Mesothelial cell of epicardium (in vitro differentiated cells): ENCODE measurements at regions not wholly inside any gene's neighbourhood (a gene's known extent, or its start where the extent isn't known, plus 50 kb on each side); places are given as distances from the start of the nearest gene placed in this dataset.

Experiments used
- DNase-seq, 2 experiments: peaks; one replicate each; pipeline ENCODE4 v3.0.0; 2021; ENCODE audit warnings: low spot score in 2 of 2; ENCODE audit not compliant: unreplicated experiment in 2 of 2
- H3K27ac Mint-ChIP-seq: 2 replicates; pipeline ENCODE4 v1.8.0; 2021; ENCODE audit warnings: mixed read lengths
- H3K27me3 Mint-ChIP-seq: 2 replicates; pipeline ENCODE4 v1.8.0; 2021; ENCODE audit warnings: low read depth, mixed read lengths
- H3K36me3 Mint-ChIP-seq: 2 replicates; pipeline ENCODE4 v1.8.0; 2021; ENCODE audit warnings: mixed read lengths
- H3K4me1 Mint-ChIP-seq: 2 replicates; pipeline ENCODE4 v1.8.0; 2021; ENCODE audit warnings: mixed read lengths
- H3K4me3 Mint-ChIP-seq: 2 replicates; pipeline ENCODE4 v1.8.0; 2021; ENCODE audit warnings: mild to moderate bottlenecking, moderate library complexity, mixed read lengths
- H3K9me3 Mint-ChIP-seq: 2 replicates; pipeline ENCODE4 v1.8.0; 2021; ENCODE audit warnings: mixed read lengths
- CTCF ChIP-seq: fragments of 200-600 bp; sonication (generic); IDR thresholded peaks from one replicate; pipeline ENCODE4 v1.5.0; 2021; ENCODE audit warnings: antibody characterized with exemption; ENCODE audit not compliant: unreplicated experiment

- no peak for DNase-seq
- Mint-ChIP-seq H3K27ac (no peak overlapping the region), H3K9me3 (no peaks in the 10 kb centered on the region), H3K4me1 (peaks cover 21% of the 10 kb centered on the region), H3K4me3 (no peak overlapping the region), H3K27me3 (peaks cover 6% of the 10 kb centered on the region), H3K36me3 (no peaks in the 10 kb centered on the region)
- no peak for TF ChIP-seq CTCF
These were observed 556.6 kb upstream of the RGMA start for GRCh38 chr15:93645594-93645993.

DNA sequence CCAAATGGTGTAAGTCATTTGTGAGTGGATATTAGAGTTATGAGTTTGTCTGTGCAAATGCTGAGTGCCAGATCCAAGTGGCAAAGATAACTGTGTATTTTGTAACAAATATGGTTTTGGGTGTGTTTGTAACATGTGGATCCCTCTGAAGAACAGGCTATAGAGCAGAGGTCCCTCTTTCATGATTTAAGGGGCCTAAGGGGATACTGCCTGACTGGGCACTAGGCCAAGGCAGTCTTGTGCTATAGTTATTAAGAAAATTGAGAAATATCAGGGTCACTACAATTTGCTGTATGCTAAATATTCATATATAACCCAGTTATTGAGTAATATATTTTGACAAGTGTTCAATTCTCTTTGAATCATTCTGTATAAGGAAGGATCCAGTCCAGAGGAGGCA is 555.6 kb upstream of the RGMA start:
- Mint-ChIP-seq H3K4me1 (peaks cover 21% of the 10 kb centered on the region), H3K4me3 (no peak overlapping the region), H3K9me3 (no peaks in the 10 kb centered on the region), H3K27me3 (peaks cover 8% of the 10 kb centered on the region), H3K27ac (no peak overlapping the region), H3K36me3 (no peaks in the 10 kb centered on the region)
- TF ChIP-seq CTCF = no peak
- DNase-seq = no peak

DNA sequence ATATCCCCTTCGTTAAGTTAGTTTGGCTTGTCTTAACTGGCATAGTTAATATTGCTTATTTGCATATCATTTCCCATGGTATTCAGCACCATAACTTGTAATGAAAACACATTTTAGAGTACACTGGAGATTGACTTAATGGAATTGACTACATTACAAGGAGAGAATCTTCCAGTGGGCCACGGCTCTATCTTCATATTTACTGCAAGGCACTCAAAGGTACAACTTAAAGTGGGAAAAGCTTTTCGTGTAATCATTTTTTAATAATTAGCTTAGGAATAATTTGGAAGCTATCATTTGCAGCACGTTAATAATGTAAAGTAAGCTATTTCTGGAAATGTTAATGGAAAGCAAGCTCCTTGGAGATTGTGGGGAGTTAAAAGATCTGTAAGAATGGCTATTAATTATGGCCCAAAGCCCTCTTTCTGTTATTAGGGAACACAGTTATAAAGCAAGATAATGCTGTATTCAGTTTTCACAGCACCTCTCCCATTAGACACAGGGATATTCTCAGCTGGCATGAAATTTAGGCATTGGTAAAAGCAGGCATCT is 551.5 kb upstream of the RGMA start:
- Mint-ChIP-seq H3K4me3 (no peak overlapping the region), H3K4me1 (peaks cover 12% of the 10 kb centered on the region), H3K9me3 (peaks cover 8% of the 10 kb centered on the region), H3K36me3 (no peaks in the 10 kb centered on the region), H3K27me3 (peaks cover 28% of the 10 kb centered on the region), H3K27ac (no peak overlapping the region)
- no peak for DNase-seq
- no peak for TF ChIP-seq CTCF

- H3K27me3 Mint-ChIP-seq = peaks cover 25% of the 10 kb centered on the region
- no peaks in the 10 kb centered on the region for H3K36me3 Mint-ChIP-seq
- DNase-seq = no peak
- no peak overlapping the region for H3K4me3 Mint-ChIP-seq
- no peaks in the 10 kb centered on the region for H3K4me1 Mint-ChIP-seq
- H3K9me3 Mint-ChIP-seq = peaks cover 14% of the 10 kb centered on the region
- H3K27ac Mint-ChIP-seq = no peak overlapping the region
- no peak for TF ChIP-seq CTCF
These were observed 543.1 kb upstream of the RGMA start for GRCh38 chr15:93631958-93632618.

DNA sequence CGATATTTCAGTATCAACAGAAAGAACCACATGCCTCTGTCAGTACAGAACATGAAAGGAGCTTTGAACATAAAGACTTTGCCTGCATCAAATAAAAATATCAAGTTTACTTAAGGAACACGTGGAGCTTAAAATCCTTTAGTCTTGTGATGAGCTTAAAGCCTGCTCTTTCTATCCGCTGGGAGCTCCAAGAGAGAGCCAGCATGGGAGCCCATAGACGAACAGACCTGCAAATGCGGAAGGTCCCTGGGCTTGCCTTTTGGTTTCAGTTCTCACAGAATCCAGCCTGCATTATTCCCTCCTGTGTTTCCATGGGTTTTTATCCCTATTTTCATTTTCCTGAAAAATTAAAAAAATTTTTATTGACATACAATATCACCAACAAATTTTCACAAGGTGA is 530.6 kb upstream of the RGMA start:
- Mint-ChIP-seq H3K36me3 (no peaks in the 10 kb centered on the region), H3K4me3 (no peak overlapping the region), H3K4me1 (no peaks in the 10 kb centered on the region), H3K9me3 (no peaks in the 10 kb centered on the region), H3K27ac (no peak overlapping the region), H3K27me3 (peaks cover 60% of the 10 kb centered on the region)
- DNase-seq = no peak
- TF ChIP-seq CTCF = no peak
